Activated gamma-delta T cell (primary cell): ENCODE measurements at regions not wholly inside any gene's neighbourhood (a gene's known extent, or its start where the extent isn't known, plus 50 kb on each side); places are given as distances from the start of the nearest gene placed in this dataset.

Experiments
- DNase-seq: peaks from one replicate; lab custom pipeline; 2025; lab: John Stamatoyannopoulos, UW

- no peak for DNase-seq
These were observed 287.8 kb downstream of the UTP18 start for GRCh38 chr17:51548125-51548524.

- no peak for DNase-seq
These were observed 294.8 kb downstream of the UTP18 start for GRCh38 chr17:51555153-51555552.

GRCh38 chr17:51559778-51560177 is 299.4 kb downstream of the UTP18 start:
- DNase-seq = no peak

DNA sequence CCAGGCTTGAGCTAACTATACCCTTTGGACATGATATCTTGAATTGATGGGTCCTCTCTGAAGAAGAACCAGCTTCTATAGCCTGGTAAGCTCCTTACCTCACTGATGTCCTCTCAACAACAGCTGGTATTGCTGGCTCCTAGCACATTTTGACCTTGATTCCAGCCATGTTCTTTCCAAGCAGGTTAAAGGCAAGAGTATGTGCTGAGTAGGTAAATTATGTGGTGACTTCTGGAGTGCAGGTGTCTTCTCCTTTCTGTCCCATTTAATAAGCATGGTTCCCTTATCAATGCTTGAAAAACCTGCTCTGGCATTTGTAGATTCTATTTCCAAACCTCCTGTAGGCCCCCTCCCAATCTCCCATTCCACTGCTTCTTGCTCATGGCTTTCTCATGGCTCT is 300.1 kb downstream of the UTP18 start:
- DNase-seq = no peak

DNA sequence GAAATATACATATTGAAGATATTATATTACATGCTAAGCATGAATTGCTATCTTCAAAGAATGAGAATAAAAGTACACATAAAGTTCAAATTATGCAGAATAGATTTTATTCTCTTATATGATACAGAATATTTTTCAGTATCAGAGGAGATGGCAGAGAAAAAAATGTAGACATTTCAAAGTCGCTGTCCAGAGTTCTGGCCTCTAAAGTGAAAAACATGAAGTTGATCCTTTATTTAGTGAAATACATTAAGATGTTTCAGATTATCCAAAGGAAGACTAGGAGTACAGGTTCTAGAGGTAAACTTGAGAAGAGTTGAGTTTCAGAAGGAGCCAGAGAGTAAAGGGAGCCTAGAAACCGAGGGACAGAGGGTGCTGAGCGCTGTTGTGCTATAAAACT is 303.6 kb downstream of the UTP18 start:
- no peak for DNase-seq

DNA sequence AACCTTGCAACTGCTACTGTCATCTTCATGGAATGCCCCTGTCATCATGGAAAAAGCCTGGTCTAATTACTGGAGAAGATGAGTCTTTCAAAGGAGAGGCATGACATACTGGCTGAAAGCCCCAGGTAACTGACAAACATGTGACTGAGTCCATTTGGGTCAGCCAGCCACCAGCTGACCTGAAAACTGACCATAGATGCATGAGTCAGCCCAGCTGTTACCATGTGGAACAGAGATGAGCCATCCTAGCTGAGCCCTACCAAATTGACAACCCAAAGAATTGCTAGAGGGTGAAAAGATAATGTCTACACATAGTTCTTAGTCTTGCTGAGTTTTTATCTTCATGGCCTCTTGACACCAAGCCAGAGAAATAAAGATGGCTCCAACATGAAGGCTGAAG is 311.8 kb downstream of the UTP18 start:
- DNase-seq = no peak
